GM18499 (cell line): ENCODE measurements at regions not wholly inside any gene's neighbourhood (a gene's known extent, or its start where the extent isn't known, plus 50 kb on each side); places are given as distances from the start of the nearest gene placed in this dataset.
"Not testable (repeated sequence)": the region's sequence is repeated elsewhere in the genome, so short reads cannot be mapped to it uniquely, and the experiment has no call there.

Source experiments
- ATAC-seq: cut with Tn5 transposase; IDR thresholded peaks from one replicate; pipeline ENCODE4 v1.9.1; 2021; ENCODE audit warnings: moderate number of reproducible peaks; ENCODE audit not compliant: insufficient read depth, unreplicated experiment

DNA sequence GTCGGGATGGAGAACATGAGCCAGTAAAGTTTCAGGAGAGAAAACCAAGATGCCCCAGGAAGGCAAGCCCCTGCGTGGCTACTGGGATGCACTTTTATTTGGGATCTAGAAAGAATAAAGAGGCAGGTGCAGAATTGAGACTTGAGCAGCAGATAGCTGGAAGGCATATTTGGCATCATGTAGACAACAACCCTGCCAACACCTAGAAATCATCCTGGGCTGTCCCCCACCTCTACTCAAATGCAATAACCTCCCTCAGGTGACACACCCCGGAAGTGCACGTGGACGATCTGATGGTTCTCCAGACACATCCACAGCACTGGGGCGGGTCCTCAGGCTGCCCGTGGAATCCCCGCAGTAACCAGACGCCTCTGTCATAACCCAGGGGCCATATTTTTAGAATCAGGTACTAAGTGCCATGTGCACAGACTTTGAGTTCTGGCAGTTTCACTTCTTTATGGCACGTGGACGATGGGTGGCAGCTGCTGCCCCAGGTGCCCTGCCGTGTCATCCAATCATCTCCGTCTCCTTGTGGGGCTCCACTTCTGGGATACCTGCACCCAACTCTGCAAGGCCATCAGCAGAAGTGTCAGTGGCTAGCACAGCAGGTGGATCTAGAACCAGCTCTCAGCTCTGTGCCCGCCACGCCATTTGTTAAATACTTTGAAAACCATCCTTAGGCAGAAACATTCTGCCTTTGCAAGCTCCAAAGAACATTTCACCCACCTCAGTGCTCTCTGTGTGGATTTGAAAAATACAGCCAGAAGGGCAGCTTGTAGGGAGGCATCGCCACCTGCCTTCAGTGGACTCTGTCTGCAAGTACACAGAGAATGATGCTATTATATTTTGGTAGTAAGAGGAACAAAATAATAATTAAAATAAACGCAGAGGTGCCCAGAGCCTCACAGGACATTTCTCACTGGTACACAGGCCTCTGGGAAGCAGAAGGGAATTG, 771.7 kb upstream of the TMEM132C start:
- ATAC-seq = no peak

DNA sequence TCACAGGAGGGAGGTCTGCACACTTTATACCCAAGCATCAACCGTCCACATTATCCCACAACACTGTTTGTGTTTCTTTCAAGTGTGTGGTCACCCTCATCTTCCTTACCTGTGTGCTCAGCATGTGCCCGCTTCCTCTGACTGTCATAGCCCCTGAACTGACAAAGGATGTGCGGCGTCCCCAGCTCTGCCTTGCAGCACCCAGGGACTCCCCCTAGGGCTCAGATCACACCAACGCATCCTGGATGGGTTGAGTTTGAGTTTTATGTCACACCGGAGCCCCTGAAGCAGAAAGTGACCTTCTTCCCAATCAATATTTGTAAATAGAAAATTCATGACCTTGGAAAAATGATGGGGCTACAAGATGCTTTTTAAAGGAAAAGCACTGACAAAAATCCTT, 770.7 kb upstream of the TMEM132C start:
- no peak for ATAC-seq

DNA sequence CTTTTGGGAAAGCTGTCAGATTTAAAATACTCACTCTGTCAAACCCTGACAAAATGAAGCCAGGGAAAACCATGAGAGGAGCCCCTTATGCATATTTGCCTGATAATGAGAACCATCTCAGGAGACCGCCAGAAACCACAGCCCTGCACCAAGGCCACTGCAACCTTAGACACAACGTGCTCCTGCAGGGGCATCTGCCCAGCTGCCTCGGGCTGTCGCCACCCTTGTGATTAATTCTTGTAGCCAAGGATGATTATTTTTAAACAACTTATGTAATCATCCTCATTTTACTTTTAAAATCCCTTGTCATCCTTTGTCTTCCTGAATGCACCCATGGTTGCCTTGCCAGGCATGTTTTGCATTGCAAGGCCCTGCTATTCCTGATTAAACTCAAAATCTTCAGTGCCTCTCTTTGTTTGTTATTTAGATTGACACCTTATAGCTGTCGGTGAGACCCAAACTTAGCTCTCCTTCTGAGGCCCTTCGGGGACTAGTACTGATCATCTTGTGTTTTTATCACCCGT, 766.4 kb upstream of the TMEM132C start:
- ATAC-seq = no peak

DNA sequence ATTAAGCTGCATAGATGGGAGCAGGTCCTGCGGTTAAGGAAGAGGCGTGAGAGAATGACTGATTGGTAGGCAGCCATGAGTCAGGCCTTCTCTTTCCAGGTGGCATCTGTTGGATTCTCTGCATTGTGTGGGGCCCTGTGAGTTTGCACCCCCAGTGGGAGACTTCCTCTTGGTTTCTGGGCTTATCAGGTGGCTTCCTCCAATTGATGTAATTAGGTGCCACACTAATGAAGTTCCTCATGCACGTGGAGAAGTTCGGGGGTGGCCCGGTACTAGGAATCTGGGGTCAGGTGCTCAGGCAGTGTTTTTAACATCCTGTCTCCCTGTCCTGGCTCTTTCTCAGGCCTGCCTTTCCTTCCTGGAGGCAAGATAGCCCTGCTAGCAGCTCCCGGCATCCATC, 765.1 kb upstream of the TMEM132C start:
- no peak for ATAC-seq

DNA sequence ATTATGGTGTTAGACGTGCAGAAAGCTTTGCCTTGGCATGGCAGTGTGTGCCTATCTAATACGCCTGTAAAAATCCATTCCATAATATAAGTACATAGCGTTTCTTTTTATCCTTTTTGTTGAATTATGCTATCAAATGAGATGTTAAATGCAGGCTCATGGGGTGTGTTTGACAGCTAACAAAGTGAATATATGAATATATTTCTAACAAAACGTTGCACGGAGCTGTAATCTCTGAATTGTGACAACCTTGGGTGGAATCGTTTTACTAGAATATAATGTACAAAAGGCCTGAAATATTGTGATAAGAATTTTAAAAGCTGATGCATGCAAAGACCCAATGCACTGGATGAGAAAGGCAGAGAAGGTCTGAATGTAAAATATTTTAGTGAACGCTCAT, 763.7 kb upstream of the TMEM132C start:
- no peak for ATAC-seq

DNA sequence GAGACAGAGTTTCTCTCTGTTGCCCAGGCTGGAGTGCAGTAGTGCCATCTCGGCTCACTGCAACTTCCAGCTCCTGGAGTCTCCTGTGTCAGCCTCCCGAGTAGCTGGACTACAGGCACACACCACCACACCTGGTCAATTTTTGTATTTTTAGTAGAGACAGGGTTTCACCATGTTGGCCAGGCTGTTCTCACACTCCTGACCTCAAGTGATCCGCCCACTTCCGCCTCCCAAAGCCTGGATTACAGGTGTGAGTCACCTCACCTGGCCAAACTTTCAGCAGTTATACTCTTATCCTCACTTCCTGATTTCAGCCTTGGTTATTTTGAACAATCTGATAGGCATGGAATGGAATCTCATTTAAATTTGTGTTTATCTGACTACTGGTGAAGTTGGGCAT, 763.0 kb upstream of the TMEM132C start:
- ATAC-seq = not testable (repeated sequence)

DNA sequence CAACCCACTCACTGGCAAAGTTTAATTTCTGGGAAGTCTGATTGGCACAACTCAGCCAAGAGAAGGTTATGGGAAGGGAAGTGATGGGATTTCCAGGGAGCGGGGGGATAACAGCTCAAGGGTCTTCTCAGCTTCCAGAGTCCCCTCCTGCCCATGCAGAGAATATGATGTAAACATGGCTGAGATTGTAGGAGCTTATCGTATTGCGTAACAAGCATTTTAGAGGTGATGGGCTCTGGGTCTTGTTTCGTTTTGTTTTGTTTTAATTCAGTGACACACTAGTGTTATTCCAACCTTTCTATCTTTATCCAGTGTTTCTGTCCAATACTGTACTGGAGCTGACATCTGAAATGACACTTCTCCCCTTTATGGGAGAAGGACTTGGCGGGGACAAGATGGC, 762.1 kb upstream of the TMEM132C start:
- ATAC-seq = no peak

DNA sequence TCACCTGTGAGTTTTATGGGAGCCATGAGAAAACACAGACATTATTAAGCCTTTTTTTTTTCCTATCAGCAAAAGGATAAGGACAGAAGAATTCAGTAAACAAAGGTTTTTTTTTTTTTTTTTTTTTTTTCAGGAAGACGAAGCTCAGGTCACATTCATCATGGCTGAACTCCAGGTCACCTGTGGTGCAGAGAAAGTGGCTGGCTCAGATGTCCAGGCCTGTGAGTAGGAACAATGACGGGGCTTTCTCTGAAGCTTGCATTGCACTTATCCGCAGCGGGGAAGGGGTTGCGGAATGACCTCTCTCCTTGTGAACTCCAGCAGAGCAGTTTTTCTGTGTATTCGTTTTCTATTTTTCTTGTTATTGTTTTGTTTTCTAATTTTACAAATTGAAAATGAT, 759.6 kb upstream of the TMEM132C start:
- no peak for ATAC-seq

DNA sequence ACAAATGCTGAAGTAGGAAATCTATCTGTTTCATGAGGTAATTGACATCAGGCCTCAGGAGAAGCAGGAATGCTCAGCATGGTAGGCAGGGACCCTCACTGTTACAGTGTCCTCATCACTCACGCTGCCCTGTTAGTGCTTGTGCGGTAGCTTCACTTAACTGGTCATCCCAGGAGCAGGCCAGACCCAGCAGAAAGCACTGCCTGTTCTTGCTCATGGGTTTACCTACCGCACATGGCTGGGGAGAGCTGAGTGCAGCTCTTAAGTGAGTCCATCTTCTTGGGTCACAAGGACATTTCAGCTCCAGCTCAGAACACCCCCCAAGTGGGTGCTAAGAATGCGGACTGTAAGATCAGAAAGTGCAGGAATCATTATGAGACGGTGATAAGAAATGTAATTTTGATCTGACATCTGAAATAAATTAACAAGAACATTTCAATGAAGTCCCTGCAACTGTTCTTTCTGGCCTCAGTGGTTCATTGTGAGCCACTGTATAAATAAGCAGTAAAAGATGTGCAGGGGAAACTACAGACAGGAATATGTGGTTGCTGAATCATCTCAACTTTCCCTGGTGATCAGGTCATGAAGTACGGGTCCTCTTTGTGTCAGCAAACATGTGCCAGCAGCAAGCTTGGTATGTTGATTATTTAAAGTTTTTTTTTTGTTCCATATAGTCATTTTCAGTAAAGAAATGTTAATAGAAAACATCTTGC, 757.7 kb upstream of the TMEM132C start:
- ATAC-seq = no peak

DNA sequence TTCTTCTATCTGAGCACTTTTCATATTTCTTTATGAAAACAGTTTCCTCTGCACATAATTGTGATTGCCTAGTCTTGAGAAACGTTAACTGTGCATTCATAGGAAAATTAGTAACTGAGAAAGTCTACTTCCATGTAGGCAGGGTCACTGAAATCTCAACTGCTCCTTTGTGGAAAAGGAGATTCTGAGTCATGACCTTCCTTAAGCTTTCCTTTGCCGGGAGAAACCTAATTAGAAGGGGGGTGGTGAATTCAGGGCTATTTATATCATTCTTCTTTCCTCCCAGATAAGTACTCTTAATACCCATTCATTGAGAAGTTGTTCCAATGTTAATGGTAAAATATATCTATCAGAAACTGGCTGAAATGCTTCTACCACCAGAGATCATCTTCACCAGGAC, 751.0 kb upstream of the TMEM132C start:
- ATAC-seq = no peak

DNA sequence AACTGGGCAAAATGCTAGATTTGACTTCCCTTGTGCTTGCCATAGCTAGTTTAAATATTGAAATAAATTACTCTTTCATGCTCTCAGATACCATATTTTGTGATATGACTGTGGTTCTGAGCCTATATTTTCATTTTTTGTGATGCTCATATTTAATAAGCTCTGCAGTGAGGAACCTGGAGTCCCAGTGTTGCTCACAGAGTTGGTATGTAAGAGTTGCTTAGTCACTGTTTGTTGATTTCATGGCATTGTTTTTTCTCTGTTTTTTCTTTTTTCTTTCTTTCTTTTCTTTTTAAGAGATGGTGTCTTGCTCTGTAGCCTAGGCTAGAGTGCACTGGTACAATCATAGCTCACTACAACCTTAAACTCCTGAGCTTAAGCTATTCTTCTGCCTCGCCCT, 750.5 kb upstream of the TMEM132C start:
- no peak for ATAC-seq

DNA sequence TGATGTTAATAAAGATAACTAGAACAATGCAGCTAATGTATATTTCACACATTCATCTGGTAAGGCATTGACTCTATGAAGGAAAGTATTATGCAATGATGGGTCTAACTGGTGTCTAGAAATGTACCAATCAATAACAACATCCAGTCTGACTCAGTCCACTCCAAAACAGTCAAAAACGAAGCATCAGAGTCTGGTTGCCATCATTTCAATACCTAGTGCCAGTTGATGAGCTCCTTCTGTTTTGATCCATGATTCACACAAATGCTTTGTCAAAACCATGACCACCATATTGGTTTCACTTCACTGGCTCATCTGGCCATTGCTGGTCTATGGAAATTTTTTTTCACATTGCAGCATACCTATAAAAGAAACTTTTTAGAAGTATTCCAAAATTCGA, 747.2 kb upstream of the TMEM132C start:
- no peak for ATAC-seq

DNA sequence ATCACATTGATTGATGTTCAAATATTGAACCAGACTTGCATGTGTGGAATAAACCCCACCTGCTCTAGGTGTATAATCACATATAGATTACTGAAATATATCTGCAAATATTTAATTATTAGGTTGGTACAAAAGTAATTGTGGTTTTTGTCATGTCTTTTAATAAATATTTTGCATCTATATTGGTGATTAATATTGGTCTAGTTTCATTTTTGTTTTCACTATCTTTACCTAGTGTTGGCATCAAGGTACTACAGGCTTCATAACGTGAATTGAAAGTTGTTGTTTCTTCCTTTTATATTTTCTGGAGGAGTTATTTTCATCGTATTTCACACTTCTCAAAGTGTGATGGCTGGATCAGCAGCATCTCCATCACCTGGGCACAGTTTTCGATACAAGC, 740.0 kb upstream of the TMEM132C start:
- ATAC-seq = no peak

DNA sequence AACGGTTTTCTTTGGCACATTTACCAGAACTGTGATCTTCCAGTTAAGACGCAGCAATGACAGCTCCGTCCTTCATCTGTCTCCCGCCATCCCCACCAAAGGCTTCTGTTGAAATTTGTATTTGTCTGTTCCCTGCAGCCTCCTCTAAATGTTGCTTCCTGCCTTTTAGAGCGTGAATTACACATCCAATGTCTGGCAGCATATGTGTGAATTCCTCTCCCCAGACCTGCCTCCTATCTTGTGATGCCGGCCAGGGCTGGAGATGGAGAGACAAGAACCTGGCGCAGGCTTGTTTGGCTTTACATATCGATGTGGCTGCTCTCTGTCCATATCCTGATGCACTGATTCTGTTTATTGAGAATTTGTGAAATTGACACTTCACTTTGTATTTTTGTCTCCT, 738.4 kb upstream of the TMEM132C start:
- no peak for ATAC-seq

DNA sequence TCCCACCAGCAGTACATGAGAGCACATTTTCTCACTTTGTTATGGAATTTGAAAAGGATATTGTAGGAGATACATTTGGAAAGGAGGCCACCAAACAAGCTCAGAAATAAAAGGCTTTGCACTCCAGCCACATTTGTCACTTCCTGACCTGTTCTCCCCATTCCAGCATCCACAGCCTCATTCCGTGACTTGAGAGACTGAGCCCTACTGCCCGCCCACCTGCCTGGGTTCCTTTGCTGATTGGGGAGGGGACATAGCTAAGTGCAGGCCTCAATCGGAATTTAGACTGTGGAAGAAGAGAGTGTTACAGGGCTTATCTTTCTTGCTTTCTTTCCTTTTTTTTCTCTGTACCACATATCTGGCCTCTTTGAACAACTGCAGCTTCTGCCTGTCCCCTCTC, 735.4 kb upstream of the TMEM132C start:
- no peak for ATAC-seq

DNA sequence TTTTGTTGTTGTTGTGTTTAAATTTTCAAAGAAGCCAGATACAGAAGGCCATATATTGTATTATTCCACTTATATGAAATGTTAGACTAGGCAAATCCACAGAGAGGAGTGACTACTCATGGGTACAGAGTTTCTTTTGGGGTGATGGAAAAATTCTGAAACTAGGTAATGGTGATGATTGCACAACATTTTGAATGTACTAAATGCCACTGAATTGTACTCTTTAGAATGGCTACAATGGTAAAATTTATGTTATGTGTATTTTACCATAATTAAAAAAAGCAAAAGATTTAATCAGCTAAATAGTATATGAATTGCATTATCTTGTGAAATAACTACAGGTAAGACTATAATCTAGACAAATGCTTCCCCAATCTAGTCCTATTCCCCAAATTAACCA, 733.6 kb upstream of the TMEM132C start:
- ATAC-seq = no peak

DNA sequence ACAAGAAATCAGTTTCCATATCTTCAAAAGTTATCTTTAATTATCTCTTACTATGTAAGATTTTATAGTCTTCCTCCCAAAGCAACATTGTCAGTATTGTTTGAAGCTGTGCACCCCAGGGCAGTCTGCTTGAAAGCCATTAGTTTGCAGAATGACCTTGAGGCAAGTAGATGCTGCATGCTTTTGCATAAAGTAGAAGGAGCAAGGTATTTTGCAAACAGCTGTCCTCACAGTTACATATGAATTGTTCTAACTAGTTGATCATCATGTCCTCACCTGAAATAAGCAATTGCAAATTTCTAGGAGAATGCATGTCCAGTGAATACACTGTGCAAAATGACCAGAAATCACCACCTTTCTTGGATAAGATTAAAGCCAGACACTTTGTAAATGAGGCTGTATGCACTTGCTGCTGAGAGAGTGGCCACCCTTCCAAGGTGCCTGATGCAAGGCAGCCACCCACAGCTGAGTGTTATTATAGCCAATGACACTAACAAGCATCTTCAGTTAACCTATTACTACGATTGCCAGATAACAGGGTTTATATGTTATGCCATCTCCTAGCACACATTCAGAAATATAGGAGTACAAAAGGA, 730.0 kb upstream of the TMEM132C start:
- no peak for ATAC-seq

DNA sequence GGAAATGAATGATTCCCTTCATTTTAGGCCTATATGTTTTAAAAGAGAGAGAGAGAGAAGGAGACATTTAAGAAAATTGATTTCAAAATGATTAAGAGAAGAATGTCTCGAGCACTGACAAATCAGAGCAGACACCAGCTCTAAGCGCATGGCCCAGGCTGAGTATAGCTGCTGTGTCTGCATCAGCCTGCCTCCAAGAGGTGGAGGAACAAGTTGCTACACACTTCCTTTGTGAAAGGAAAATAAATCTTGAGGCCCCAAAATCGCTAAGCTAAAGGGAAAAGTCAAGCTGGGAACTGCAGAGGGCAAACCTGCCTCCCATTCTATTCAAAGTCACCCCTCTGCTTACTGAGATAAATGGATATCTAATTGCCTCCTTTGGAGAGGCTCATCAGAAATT, 728.7 kb upstream of the TMEM132C start:
- ATAC-seq = no peak

DNA sequence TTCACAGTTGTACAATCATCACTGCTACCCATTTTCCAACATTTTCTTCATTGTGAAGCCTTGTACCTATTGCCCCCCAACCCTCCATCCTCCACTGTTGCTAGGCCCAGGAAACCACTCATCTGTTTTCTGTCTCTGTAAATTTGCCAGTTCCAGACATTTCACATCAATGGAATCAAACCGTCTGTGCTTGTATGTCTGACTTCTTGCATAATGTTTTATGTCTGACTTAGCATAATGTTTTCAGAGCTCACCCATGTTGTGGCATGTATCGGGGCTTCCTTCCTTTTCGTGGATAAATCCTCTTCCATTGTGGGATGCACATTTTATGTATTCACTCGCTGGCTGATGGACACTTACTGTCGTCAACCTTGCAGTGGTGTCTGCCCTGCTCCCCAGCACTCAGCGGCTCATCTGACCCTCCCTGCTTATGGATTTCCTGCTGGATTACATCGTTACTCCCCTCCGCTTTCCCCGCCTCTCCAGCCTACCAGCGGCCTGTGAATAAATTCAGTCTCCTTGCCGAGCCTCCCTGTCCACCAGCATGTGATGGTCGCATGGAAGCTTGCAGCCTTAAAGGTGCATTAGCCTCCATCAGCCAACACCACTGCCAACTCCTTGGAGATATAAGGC, 727.6 kb upstream of the TMEM132C start:
- no peak for ATAC-seq

DNA sequence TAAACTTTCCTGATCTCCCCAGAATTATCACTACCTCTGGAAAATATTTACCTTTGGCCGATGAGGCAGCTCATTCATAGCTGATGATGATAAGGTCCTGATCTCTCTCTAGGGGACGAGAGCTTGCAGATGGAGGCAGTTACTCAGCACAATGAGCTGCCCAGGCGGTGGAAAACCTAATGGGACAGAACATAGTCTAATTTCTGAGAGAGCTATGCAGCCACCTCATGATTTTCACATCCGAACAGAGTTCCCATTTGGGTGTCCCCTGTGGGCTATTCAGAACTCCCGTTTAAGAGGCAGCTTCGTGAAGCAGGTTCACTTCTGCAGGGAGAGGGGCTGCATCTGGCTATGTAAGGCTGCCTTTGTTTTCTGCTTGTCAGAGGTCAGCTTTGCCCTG, 724.6 kb upstream of the TMEM132C start:
- ATAC-seq = no peak

DNA sequence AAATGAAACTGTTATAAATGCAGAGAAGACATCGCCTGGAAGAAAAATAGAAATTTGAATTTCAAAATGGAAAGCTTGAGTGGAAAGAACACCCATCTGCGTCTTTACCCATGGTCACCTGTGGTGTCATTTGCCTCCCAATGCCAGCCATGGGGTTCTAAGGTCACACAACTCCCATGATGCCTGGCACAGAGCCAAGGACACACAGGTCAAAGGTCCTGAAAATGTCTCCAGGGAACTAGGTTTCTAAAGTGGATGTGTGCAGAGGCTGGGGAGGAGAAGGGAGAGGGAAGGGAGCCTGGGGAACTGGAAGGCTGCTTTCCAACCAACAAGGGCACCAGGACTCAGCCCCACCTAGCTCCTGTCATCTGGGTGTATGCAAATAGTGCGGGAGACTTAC, 724.0 kb upstream of the TMEM132C start:
- ATAC-seq = no peak
